ENCODE measurements at regions not wholly inside any gene's neighbourhood (a gene's known extent, or its start where the extent isn't known, plus 50 kb on each side); places are given as distances from the start of the nearest gene placed in this dataset.
A peak's percentile ranks its signal among the peaks of the same experiment; 100 is the strongest.
"Not testable (repeated sequence)": the region's sequence is repeated elsewhere in the genome, so short reads cannot be mapped to it uniquely, and the experiment has no call there.

DNA sequence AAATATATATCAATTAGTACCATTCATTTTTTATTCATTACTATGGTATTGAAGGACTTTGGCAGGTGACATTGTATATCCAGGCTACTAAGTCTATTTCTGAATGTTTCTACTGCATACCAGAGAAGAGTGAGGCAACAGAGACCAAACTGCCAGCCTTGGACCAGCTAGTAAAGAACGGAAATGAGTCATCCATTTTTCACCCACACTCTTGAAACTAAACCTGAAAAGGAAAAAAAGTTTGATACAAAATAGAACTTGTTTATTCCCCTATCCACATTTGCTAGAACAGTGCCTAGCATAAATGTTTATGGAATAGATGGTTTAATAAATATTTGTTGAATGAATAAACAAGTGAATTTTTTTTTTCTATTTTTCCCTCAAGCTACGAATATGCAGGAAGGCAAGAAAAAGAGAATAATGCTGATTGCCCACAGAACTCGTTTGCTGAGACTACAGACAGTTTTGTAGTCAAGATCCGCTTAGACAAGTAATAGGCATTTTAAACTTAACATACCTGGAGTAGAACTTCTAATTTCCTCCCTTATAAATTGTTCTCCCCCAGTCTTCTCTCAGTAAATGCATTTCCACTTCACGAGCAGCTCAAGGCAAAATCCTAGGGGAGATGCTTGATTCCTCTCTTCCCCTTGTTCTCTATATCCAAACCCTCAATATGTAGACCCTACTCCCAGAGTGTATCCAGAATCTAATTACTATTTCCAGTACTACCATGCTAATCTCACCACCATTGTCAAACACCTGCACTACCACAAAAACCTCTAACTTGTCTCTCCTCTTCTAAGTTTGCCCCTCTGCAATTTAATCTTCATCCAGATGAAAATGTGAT is 146.2 kb upstream of the RASA1 start:
- no peaks in the 10 kb centered on the region for H3K9me3 ChIP-seq (ENCODE audit: control insufficient read depth in 2 of 2, low read length in 2 of 2)
- H3K4me3 ChIP-seq (ENCODE audit: low read length in 2 of 2) = no peak overlapping the region
- no peak overlapping the region for H3K9ac ChIP-seq (ENCODE audit: low read depth in 1 of 2, low read length in 2 of 2)
- peak overlapping the region; percentile 20 to 24 for H3K27ac ChIP-seq (ENCODE audit: low read depth in 2 of 2, low read length in 2 of 2)
- no peaks in the 10 kb centered on the region for H3K36me3 ChIP-seq (ENCODE audit: control insufficient read depth in 2 of 2, insufficient read depth in 2 of 2, low read length in 2 of 2)
- H3K27me3 ChIP-seq (ENCODE audit: control insufficient read depth in 2 of 2, insufficient read depth in 2 of 2, low read length in 2 of 2) = no peaks in the 10 kb centered on the region
- H3K4me1 ChIP-seq (ENCODE audit: control insufficient read depth in 2 of 2, insufficient read depth in 2 of 2, low read length in 2 of 2) = peaks cover 0 to 4% of the 10 kb centered on the region in 2 donors

DNA sequence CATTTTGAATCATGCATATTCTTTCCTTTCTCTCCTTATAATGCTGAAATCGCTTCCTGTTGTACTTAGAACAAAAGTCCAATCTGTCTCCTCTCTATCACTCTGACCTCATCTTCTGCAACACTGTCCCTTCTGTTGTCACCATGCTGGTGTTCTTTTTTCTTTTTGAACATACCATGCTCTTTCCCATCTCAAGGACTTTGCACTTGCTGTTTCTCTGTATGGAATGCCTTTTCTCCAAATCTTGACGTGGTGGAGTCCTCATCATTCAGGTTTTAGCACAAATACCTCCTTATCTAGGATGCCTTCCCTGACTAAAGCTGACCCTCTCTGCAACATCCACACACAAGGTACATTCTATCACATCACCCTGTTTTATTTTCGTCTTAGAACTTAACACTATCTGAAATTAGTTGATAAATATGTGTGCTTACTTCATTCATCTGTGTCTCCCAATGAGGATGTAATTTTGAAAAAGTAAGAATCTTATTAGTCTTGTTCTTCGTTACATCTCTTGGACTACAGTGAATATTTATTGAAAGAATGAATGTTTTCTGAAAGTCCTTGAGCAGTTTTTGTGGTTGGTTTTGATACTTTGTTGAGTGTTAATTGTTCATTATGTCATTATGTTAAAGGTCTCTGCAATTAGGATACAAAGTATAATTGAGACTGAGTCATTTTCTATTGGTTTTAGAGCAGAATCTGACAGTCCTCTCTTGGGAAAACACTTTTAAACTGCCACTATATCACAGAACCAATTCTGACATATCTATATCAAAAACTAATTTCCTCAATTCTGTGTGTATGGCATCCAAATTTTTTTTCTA is 145.3 kb upstream of the RASA1 start:
- H3K27ac ChIP-seq (ENCODE audit: low read depth in 2 of 2, low read length in 2 of 2) = peak overlapping the region; percentile 20 to 24
- H3K9me3 ChIP-seq (ENCODE audit: control insufficient read depth in 2 of 2, low read length in 2 of 2) = no peaks in the 10 kb centered on the region
- H3K27me3 ChIP-seq (ENCODE audit: control insufficient read depth in 2 of 2, insufficient read depth in 2 of 2, low read length in 2 of 2) = no peaks in the 10 kb centered on the region
- H3K4me1 ChIP-seq (ENCODE audit: control insufficient read depth in 2 of 2, insufficient read depth in 2 of 2, low read length in 2 of 2) = peaks cover 0 to 4% of the 10 kb centered on the region in 2 donors
- H3K36me3 ChIP-seq (ENCODE audit: control insufficient read depth in 2 of 2, insufficient read depth in 2 of 2, low read length in 2 of 2) = no peaks in the 10 kb centered on the region
- H3K4me3 ChIP-seq (ENCODE audit: low read length in 2 of 2) = no peak overlapping the region
- no peak overlapping the region for H3K9ac ChIP-seq (ENCODE audit: low read depth in 1 of 2, low read length in 2 of 2)

- H3K4me1 ChIP-seq (ENCODE audit: control insufficient read depth in 2 of 2, insufficient read depth in 2 of 2, low read length in 2 of 2) = no peaks in the 10 kb centered on the region
- no peak overlapping the region for H3K27ac ChIP-seq (ENCODE audit: low read depth in 2 of 2, low read length in 2 of 2)
- no peak overlapping the region for H3K9ac ChIP-seq (ENCODE audit: low read depth in 1 of 2, low read length in 2 of 2)
- no peaks in the 10 kb centered on the region for H3K36me3 ChIP-seq (ENCODE audit: control insufficient read depth in 2 of 2, insufficient read depth in 2 of 2, low read length in 2 of 2)
- no peak overlapping the region for H3K4me3 ChIP-seq (ENCODE audit: low read length in 2 of 2)
- H3K9me3 ChIP-seq (ENCODE audit: control insufficient read depth in 2 of 2, low read length in 2 of 2) = no peaks in the 10 kb centered on the region
- H3K27me3 ChIP-seq (ENCODE audit: control insufficient read depth in 2 of 2, insufficient read depth in 2 of 2, low read length in 2 of 2) = no peaks in the 10 kb centered on the region
These were observed 141.9 kb upstream of the RASA1 start for GRCh38 chr5:87125766-87126165.

GRCh38 chr5:87126869-87127268 is 140.8 kb upstream of the RASA1 start:
- Histone ChIP-seq H3K4me3 (ENCODE audit: low read length in 2 of 2) (no peak overlapping the region), H3K9ac (ENCODE audit: low read depth in 1 of 2, low read length in 2 of 2) (no peak overlapping the region), H3K27me3 (ENCODE audit: control insufficient read depth in 2 of 2, insufficient read depth in 2 of 2, low read length in 2 of 2) (no peaks in the 10 kb centered on the region), H3K36me3 (ENCODE audit: control insufficient read depth in 2 of 2, insufficient read depth in 2 of 2, low read length in 2 of 2) (no peaks in the 10 kb centered on the region), H3K27ac (ENCODE audit: low read depth in 2 of 2, low read length in 2 of 2) (no peak overlapping the region), H3K9me3 (ENCODE audit: control insufficient read depth in 2 of 2, low read length in 2 of 2) (no peaks in the 10 kb centered on the region), H3K4me1 (ENCODE audit: control insufficient read depth in 2 of 2, insufficient read depth in 2 of 2, low read length in 2 of 2) (no peaks in the 10 kb centered on the region)

DNA sequence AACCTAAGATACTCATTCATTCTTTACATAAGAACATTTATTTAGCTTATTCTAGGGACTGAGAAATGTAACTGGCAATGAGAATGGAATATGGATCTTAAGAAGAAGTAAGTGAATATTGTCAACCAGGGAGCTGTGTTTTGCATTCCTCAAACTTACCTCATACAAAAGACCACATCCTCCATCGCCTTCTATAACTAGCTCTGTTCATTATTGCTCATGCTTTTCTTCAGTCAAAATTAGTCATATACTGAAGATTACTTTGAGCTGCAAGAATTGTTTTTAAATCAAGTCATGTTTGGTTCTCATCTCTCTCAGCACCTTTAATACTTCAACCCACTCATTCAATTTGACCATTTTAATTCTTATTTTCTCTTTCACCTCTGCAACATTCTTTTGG is 140.3 kb upstream of the RASA1 start:
- Histone ChIP-seq H3K4me3 (ENCODE audit: low read length in 2 of 2) (no peak overlapping the region), H3K9ac (ENCODE audit: low read depth in 1 of 2, low read length in 2 of 2) (no peak overlapping the region), H3K9me3 (ENCODE audit: control insufficient read depth in 2 of 2, low read length in 2 of 2) (no peaks in the 10 kb centered on the region), H3K4me1 (ENCODE audit: control insufficient read depth in 2 of 2, insufficient read depth in 2 of 2, low read length in 2 of 2) (no peaks in the 10 kb centered on the region), H3K27ac (ENCODE audit: low read depth in 2 of 2, low read length in 2 of 2) (no peak overlapping the region), H3K27me3 (ENCODE audit: control insufficient read depth in 2 of 2, insufficient read depth in 2 of 2, low read length in 2 of 2) (no peaks in the 10 kb centered on the region), H3K36me3 (ENCODE audit: control insufficient read depth in 2 of 2, insufficient read depth in 2 of 2, low read length in 2 of 2) (no peaks in the 10 kb centered on the region)

DNA sequence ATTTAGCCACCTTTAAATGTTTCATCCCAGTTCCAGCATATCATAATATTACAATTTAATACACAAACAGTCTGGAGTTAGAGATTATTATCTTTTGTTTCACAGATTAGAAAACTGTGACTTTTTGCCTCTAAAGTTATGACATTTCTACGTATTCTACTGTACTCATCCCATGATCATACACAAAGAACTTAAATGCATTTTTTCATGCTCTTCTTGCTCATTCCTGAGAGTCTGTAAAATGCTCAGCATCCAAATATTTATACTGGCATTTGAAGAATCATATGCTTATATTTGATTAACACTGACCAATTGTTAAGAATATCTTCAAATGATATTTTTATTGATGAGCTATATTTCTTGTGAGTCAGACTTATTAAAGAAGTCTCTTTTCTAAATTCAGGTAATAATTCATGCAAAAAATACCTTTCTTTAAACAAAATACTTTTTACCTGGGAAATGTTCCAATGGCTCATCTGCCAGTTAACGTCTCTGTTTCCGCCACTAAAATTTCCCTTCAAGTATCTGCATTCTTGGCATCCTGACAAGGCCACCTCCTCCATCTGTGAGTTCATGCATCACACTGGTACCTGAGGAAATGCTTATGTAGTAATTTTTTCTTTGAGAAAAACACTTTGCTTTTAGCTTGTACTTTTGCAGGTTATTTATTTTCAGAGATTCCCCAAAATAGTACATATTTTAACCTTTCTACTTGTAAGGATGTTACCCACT is 139.6 kb upstream of the RASA1 start:
- H3K27ac ChIP-seq (ENCODE audit: low read depth in 2 of 2, low read length in 2 of 2) = no peak overlapping the region
- no peaks in the 10 kb centered on the region for H3K36me3 ChIP-seq (ENCODE audit: control insufficient read depth in 2 of 2, insufficient read depth in 2 of 2, low read length in 2 of 2)
- H3K4me1 ChIP-seq (ENCODE audit: control insufficient read depth in 2 of 2, insufficient read depth in 2 of 2, low read length in 2 of 2) = no peaks in the 10 kb centered on the region
- H3K9ac ChIP-seq (ENCODE audit: low read depth in 1 of 2, low read length in 2 of 2) = no peak overlapping the region
- no peak overlapping the region for H3K4me3 ChIP-seq (ENCODE audit: low read length in 2 of 2)
- no peaks in the 10 kb centered on the region for H3K9me3 ChIP-seq (ENCODE audit: control insufficient read depth in 2 of 2, low read length in 2 of 2)
- H3K27me3 ChIP-seq (ENCODE audit: control insufficient read depth in 2 of 2, insufficient read depth in 2 of 2, low read length in 2 of 2) = no peaks in the 10 kb centered on the region

DNA sequence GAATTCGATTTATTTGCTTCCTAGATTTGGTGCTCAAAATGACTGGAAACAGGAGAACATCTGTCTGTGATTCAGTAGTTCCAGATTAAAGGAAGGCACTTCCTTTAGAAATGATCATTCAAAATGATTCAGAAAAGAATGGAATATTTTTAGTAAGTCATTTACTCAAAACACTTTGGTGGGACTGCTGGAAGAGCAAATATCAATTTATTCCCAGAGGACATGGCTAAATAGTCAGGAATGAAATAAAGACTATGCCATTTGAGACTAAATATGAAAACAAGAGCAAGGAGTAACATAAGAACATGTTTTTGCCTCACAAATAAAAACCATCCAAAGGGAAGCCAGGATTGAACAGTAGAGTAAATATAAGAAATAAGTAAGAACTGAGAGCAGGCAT is 138.6 kb upstream of the RASA1 start:
- Histone ChIP-seq H3K4me1 (ENCODE audit: control insufficient read depth in 2 of 2, insufficient read depth in 2 of 2, low read length in 2 of 2) (no peaks in the 10 kb centered on the region), H3K9me3 (ENCODE audit: control insufficient read depth in 2 of 2, low read length in 2 of 2) (no peaks in the 10 kb centered on the region), H3K9ac (ENCODE audit: low read depth in 1 of 2, low read length in 2 of 2) (no peak overlapping the region)

GRCh38 chr5:87132696-87133095 is 135.0 kb upstream of the RASA1 start:
- Histone ChIP-seq H3K27me3 (ENCODE audit: control insufficient read depth in 2 of 2, insufficient read depth in 2 of 2, low read length in 2 of 2) (no peaks in the 10 kb centered on the region), H3K9me3 (ENCODE audit: control insufficient read depth in 2 of 2, low read length in 2 of 2) (no peaks in the 10 kb centered on the region), H3K4me3 (ENCODE audit: low read length in 2 of 2) (no peak overlapping the region), H3K36me3 (ENCODE audit: control insufficient read depth in 2 of 2, insufficient read depth in 2 of 2, low read length in 2 of 2) (no peaks in the 10 kb centered on the region), H3K4me1 (ENCODE audit: control insufficient read depth in 2 of 2, insufficient read depth in 2 of 2, low read length in 2 of 2) (no peaks in the 10 kb centered on the region), H3K9ac (ENCODE audit: low read depth in 1 of 2, low read length in 2 of 2) (no peak overlapping the region), H3K27ac (ENCODE audit: low read depth in 2 of 2, low read length in 2 of 2) (no peak overlapping the region)

More for the DNA sequence above, 138.6 kb upstream of the RASA1 start:
- H3K36me3 ChIP-seq (ENCODE audit: control insufficient read depth in 2 of 2, insufficient read depth in 2 of 2, low read length in 2 of 2) = no peaks in the 10 kb centered on the region
- H3K4me3 ChIP-seq (ENCODE audit: low read length in 2 of 2) = no peak overlapping the region
- no peaks in the 10 kb centered on the region for H3K27me3 ChIP-seq (ENCODE audit: control insufficient read depth in 2 of 2, insufficient read depth in 2 of 2, low read length in 2 of 2)
- no peak overlapping the region for H3K27ac ChIP-seq (ENCODE audit: low read depth in 2 of 2, low read length in 2 of 2)

- not testable (repeated sequence) for H3K4me3 ChIP-seq (ENCODE audit: low read length in 2 of 2); H3K9me3 ChIP-seq (ENCODE audit: control insufficient read depth in 2 of 2, low read length in 2 of 2); H3K36me3 ChIP-seq (ENCODE audit: control insufficient read depth in 2 of 2, insufficient read depth in 2 of 2, low read length in 2 of 2); H3K27ac ChIP-seq (ENCODE audit: low read depth in 2 of 2, low read length in 2 of 2); H3K27me3 ChIP-seq (ENCODE audit: control insufficient read depth in 2 of 2, insufficient read depth in 2 of 2, low read length in 2 of 2); H3K4me1 ChIP-seq (ENCODE audit: control insufficient read depth in 2 of 2, insufficient read depth in 2 of 2, low read length in 2 of 2); H3K9ac ChIP-seq (ENCODE audit: low read depth in 1 of 2, low read length in 2 of 2)
These were observed 133.2 kb upstream of the RASA1 start for GRCh38 chr5:87134513-87134912.

GRCh38 chr5:87136096-87136495 is 131.6 kb upstream of the RASA1 start:
- no peaks in the 10 kb centered on the region for H3K36me3 ChIP-seq (ENCODE audit: control insufficient read depth in 2 of 2, insufficient read depth in 2 of 2, low read length in 2 of 2)
- no peak overlapping the region for H3K27ac ChIP-seq (ENCODE audit: low read depth in 2 of 2, low read length in 2 of 2)
- H3K27me3 ChIP-seq (ENCODE audit: control insufficient read depth in 2 of 2, insufficient read depth in 2 of 2, low read length in 2 of 2) = no peaks in the 10 kb centered on the region
- no peaks in the 10 kb centered on the region for H3K9me3 ChIP-seq (ENCODE audit: control insufficient read depth in 2 of 2, low read length in 2 of 2)
- H3K4me1 ChIP-seq (ENCODE audit: control insufficient read depth in 2 of 2, insufficient read depth in 2 of 2, low read length in 2 of 2) = no peaks in the 10 kb centered on the region
- H3K9ac ChIP-seq (ENCODE audit: low read depth in 1 of 2, low read length in 2 of 2) = no peak overlapping the region
- no peak overlapping the region for H3K4me3 ChIP-seq (ENCODE audit: low read length in 2 of 2)

Data from mucosa of rectum (tissue), 2 donors.